Mesenchymal stem cell (in vitro differentiated cells and primary cell): ENCODE measurements at regions not wholly inside any gene's neighbourhood (a gene's known extent, or its start where the extent isn't known, plus 50 kb on each side); places are given as distances from the start of the nearest gene placed in this dataset.

Source experiments
- DNase-seq: peaks from one replicate; pipeline ENCODE4 v3.0.0-alpha.2; 2013
- H2AFZ ChIP-seq: one replicate; pipeline ENCODE4 v1.6.1; 2013; ENCODE audit warnings: low read depth, mild to moderate bottlenecking, control low read depth, inconsistent platforms, low read length, moderate library complexity
- H2AK5ac ChIP-seq: 2 replicates; pipeline ENCODE4 v1.6.1; 2013; ENCODE audit warnings: low read length, moderate library complexity, mild to moderate bottlenecking, inconsistent platforms; ENCODE audit not compliant: severe bottlenecking
- H2BK120ac ChIP-seq: one replicate; pipeline ENCODE4 v1.6.1; 2013; ENCODE audit warnings: low read depth, mild to moderate bottlenecking, inconsistent platforms, low read length, moderate library complexity
- H2BK12ac ChIP-seq, 2 experiments: one replicate each; pipeline ENCODE4 v1.6.1; 2013; ENCODE audit warnings: inconsistent platforms in 2 of 2, low read length in 2 of 2, mild to moderate bottlenecking in 2 of 2, moderate library complexity in 2 of 2, control low read depth in 1 of 2
- H2BK15ac ChIP-seq: one replicate; pipeline ENCODE4 v1.6.1; 2013; ENCODE audit warnings: mild to moderate bottlenecking, low read depth, inconsistent platforms; ENCODE audit not compliant: poor library complexity, severe bottlenecking
- H2BK5ac ChIP-seq: 2 replicates; pipeline ENCODE4 v1.6.1; 2013; ENCODE audit warnings: low read depth, mild to moderate bottlenecking, low read length, control low read depth, inconsistent platforms; ENCODE audit not compliant: poor library complexity, severe bottlenecking
- H3K14ac ChIP-seq, 2 experiments: one replicate each; pipeline ENCODE4 v1.6.1; 2013; ENCODE audit warnings: inconsistent platforms in 2 of 2, low read length in 2 of 2, control low read depth in 1 of 2, mild to moderate bottlenecking in 1 of 2, moderate library complexity in 1 of 2
- H3K18ac ChIP-seq, 2 experiments: one replicate each; pipeline ENCODE4 v1.6.1; 2013; ENCODE audit warnings: inconsistent platforms in 2 of 2, low read length in 2 of 2, control low read depth in 1 of 2, low read depth in 1 of 2, mild to moderate bottlenecking in 1 of 2
- H3K23ac ChIP-seq, 2 experiments: one replicate each; pipeline ENCODE4 v1.6.1; 2013; ENCODE audit warnings: inconsistent platforms in 2 of 2, low read length in 2 of 2, mild to moderate bottlenecking in 2 of 2, moderate library complexity in 2 of 2, control low read depth in 1 of 2
- H3K27ac ChIP-seq: 2 replicates; pipeline ENCODE4 v1.5.1; 2013; ENCODE audit warnings: mild to moderate bottlenecking, moderate library complexity, low read length, control low read depth, inconsistent platforms; ENCODE audit not compliant: poor library complexity, severe bottlenecking
- H3K27me3 ChIP-seq, 2 experiments: 2 replicates each; pipeline versions ENCODE4 v1.6.1 to v1.7.0; 2013; ENCODE audit warnings: low read length in 2 of 2, mild to moderate bottlenecking in 2 of 2, moderate library complexity in 2 of 2, control low read depth in 1 of 2, inconsistent platforms in 1 of 2; ENCODE audit not compliant: control insufficient read depth in 1 of 2, insufficient read depth in 1 of 2
- H3K36me3 ChIP-seq, 2 experiments: 2 replicates each; pipeline versions ENCODE4 v1.6.1 to v1.7.0; 2013; ENCODE audit warnings: low read length in 2 of 2, control low read depth in 1 of 2, inconsistent platforms in 1 of 2, low read depth in 1 of 2, mild to moderate bottlenecking in 1 of 2; ENCODE audit not compliant: insufficient read depth in 2 of 2, control insufficient read depth in 1 of 2
- H3K4ac ChIP-seq, 2 experiments: one replicate each; pipeline ENCODE4 v1.6.1; 2013; ENCODE audit warnings: inconsistent platforms in 2 of 2, low read length in 2 of 2, mild to moderate bottlenecking in 2 of 2, moderate library complexity in 2 of 2, control low read depth in 1 of 2, low read depth in 1 of 2
- H3K4me1 ChIP-seq: 2 replicates; pipeline ENCODE4 v1.6.1; 2013; ENCODE audit warnings: low read depth, low read length, control low read depth; ENCODE audit not compliant: control insufficient read depth, insufficient read depth
- H3K4me2 ChIP-seq: 2 replicates; pipeline ENCODE4 v1.6.1; 2013; ENCODE audit warnings: low read length, mild to moderate bottlenecking, inconsistent platforms; ENCODE audit not compliant: poor library complexity, severe bottlenecking
- H3K4me3 ChIP-seq, 2 experiments: 2 replicates each; pipeline versions ENCODE4 v1.5.1 to v1.7.0; 2013; ENCODE audit warnings: low read length in 2 of 2, mild to moderate bottlenecking in 2 of 2, control low read depth in 1 of 2, low read depth in 1 of 2; ENCODE audit not compliant: insufficient read depth in 1 of 2
- H3K79me1 ChIP-seq: replicated peaks from 2 replicates; pipeline ENCODE4 v1.6.1; 2013; ENCODE audit warnings: mild to moderate bottlenecking, control low read depth, low read length, inconsistent platforms; ENCODE audit not compliant: poor library complexity, severe bottlenecking
- H3K9ac ChIP-seq: 2 replicates; pipeline ENCODE4 v1.7.0; 2013; ENCODE audit warnings: mild to moderate bottlenecking, low read length, moderate library complexity
- H3K9me3 ChIP-seq: 2 replicates; pipeline ENCODE4 v1.7.0; 2013; ENCODE audit warnings: mild to moderate bottlenecking, low read length; ENCODE audit not compliant: control insufficient read depth
- H4K8ac ChIP-seq: one replicate; pipeline ENCODE4 v1.6.1; 2013; ENCODE audit warnings: inconsistent platforms, mild to moderate bottlenecking, low read length, moderate library complexity
- H4K91ac ChIP-seq: one replicate; pipeline ENCODE4 v1.6.1; 2013; ENCODE audit warnings: mild to moderate bottlenecking, low read length, inconsistent platforms
- WGBS: methylation state at CpG from one replicate; pipeline ENCODE4 v1.1.7; 2013; ENCODE audit warnings: mixed read lengths; 5-methylcytosine and 5-hydroxymethylcytosine counted together

GRCh38 chr3:87044846-87045245 is 53.9 kb upstream of the VGLL3 start:
- no peaks in the 10 kb centered on the region for H3K4me1 ChIP-seq
- H2AFZ ChIP-seq: no peak overlapping the region
- no peaks in the 10 kb centered on the region for H3K79me1 ChIP-seq
- no peak overlapping the region for H3K23ac ChIP-seq
- H2BK120ac ChIP-seq: no peak overlapping the region
- H3K4me2 ChIP-seq: no peak overlapping the region
- H3K18ac ChIP-seq: no peak overlapping the region
- H4K91ac ChIP-seq: no peak overlapping the region
- H3K36me3 ChIP-seq: no peaks in the 10 kb centered on the region
- H2BK15ac ChIP-seq: no peak overlapping the region
- H3K9ac ChIP-seq: no peak overlapping the region
- H2BK5ac ChIP-seq: no peak overlapping the region
- 100% methylated on average over 1 of the region's 2 CpGs for WGBS
- no peaks in the 10 kb centered on the region for H3K27me3 ChIP-seq
- H3K14ac ChIP-seq: no peak overlapping the region
- H3K4me3 ChIP-seq: no peak overlapping the region
- no peak overlapping the region for H2BK12ac ChIP-seq
- no peak for DNase-seq
- H4K8ac ChIP-seq: no peak overlapping the region
- no peak overlapping the region for H2AK5ac ChIP-seq
- no peak overlapping the region for H3K27ac ChIP-seq
- no peak overlapping the region for H3K4ac ChIP-seq
- no peaks in the 10 kb centered on the region for H3K9me3 ChIP-seq

- no peak overlapping the region for H2AK5ac ChIP-seq
- no peak overlapping the region for H3K23ac ChIP-seq
- no peak overlapping the region for H2BK120ac ChIP-seq
- H3K9ac ChIP-seq: no peak overlapping the region
- no peak overlapping the region for H3K18ac ChIP-seq
- H4K8ac ChIP-seq: no peak overlapping the region
- WGBS: 50% methylated on average over 1 of the region's 1 CpG
- no peaks in the 10 kb centered on the region for H3K27me3 ChIP-seq
- H3K4me3 ChIP-seq: no peak overlapping the region
- H3K4ac ChIP-seq: no peak overlapping the region
- H3K14ac ChIP-seq: no peak overlapping the region
- H3K36me3 ChIP-seq: no peaks in the 10 kb centered on the region
- no peak overlapping the region for H3K4me2 ChIP-seq
- no peak overlapping the region for H2BK5ac ChIP-seq
- DNase-seq: no peak
- no peaks in the 10 kb centered on the region for H3K79me1 ChIP-seq
- no peak overlapping the region for H4K91ac ChIP-seq
- no peak overlapping the region for H2BK15ac ChIP-seq
- H3K9me3 ChIP-seq: no peaks in the 10 kb centered on the region
- no peak overlapping the region for H3K27ac ChIP-seq
- H2AFZ ChIP-seq: no peak overlapping the region
- H2BK12ac ChIP-seq: no peak overlapping the region
- no peaks in the 10 kb centered on the region for H3K4me1 ChIP-seq
Measured at GRCh38 chr3:87044409-87044808, 53.5 kb upstream of the VGLL3 start.

- Histone ChIP-seq H2BK15ac (no peak overlapping the region), H3K27ac (no peak overlapping the region), H2BK120ac (no peak overlapping the region), H3K27me3 (no peaks in the 10 kb centered on the region), H3K4ac (no peak overlapping the region), H2AFZ (no peak overlapping the region), H3K4me1 (no peaks in the 10 kb centered on the region), H3K23ac (no peak overlapping the region), H3K9ac (no peak overlapping the region), H3K18ac (no peak overlapping the region), H3K14ac (no peak overlapping the region), H3K9me3 (no peaks in the 10 kb centered on the region), H3K79me1 (no peaks in the 10 kb centered on the region), H4K8ac (no peak overlapping the region), H3K36me3 (no peaks in the 10 kb centered on the region), H3K4me3 (no peak overlapping the region), H3K4me2 (no peak overlapping the region), H2AK5ac (no peak overlapping the region), H2BK12ac (no peak overlapping the region), H2BK5ac (no peak overlapping the region), H4K91ac (no peak overlapping the region)
- no peak for DNase-seq
- WGBS: 89% methylated on average over 3 of the region's 3 CpGs
Measured at GRCh38 chr3:87041191-87041590, 50.2 kb upstream of the VGLL3 start.
